ENCODE measurements at regions not wholly inside any gene's neighbourhood (a gene's known extent, or its start where the extent isn't known, plus 50 kb on each side); places are given as distances from the start of the nearest gene placed in this dataset.

DNA sequence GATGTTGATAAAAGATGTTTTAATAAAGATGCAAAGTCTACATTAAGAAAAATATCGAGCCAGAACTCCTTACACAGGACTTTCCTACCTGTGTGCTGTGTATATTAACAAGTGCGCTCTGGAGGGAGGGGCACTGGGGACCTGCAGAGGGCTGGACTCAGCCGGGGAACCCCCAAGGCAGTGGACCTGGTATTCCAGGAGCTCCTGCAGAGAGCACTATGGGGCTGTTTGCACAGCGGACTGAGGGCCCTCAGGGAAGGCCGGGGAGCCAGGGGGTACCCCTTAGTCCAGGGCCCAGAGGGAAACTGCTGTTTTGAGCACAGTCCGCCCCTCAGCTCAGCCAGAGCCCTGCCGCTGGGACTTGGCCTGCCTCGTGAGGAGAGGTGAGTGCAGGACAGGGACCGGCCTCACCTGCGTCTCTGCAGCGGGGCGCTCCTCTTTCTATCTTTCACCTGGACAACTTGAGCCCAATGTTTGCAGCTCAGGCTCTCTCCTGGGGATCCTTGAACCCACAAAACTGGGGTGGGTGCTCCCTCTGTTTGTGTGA lies 168.4 kb downstream of the ARL4C start:
- no peak for TF ChIP-seq POLR2A (IDR thresholded peaks at IDR 0.05)
- TF ChIP-seq CTCF (IDR thresholded peaks at IDR 0.05), result no peak

All from thyroid gland (tissue), 4 donors.